H9 (cell line): ENCODE measurements at regions not wholly inside any gene's neighbourhood (a gene's known extent, or its start where the extent isn't known, plus 50 kb on each side); places are given as distances from the start of the nearest gene placed in this dataset.

Experiments
- DNase-seq: peaks from one replicate; pipeline ENCODE4 v3.0.0-alpha.2; 2017
- H2AFZ ChIP-seq: one replicate; pipeline ENCODE4 v1.6.1; 2013; ENCODE audit warnings: mild to moderate bottlenecking, low read length, control low read depth, moderate library complexity
- H2AK5ac ChIP-seq: 2 replicates; pipeline ENCODE4 v1.6.1; 2013; ENCODE audit warnings: low read length, control low read depth, mixed read lengths; ENCODE audit not compliant: insufficient read length
- H2BK120ac ChIP-seq: one replicate; pipeline ENCODE4 v1.6.1; 2013; ENCODE audit warnings: low read depth, mild to moderate bottlenecking, low read length, control low read depth, inconsistent platforms; ENCODE audit not compliant: poor library complexity, severe bottlenecking
- H2BK12ac ChIP-seq: 2 replicates; pipeline ENCODE4 v1.6.1; 2013; ENCODE audit warnings: low read length, control low read depth, mixed read lengths, low read depth; ENCODE audit not compliant: insufficient read length
- H2BK15ac ChIP-seq: 2 replicates; pipeline ENCODE4 v1.6.1; 2013; ENCODE audit warnings: low read depth, low read length, control low read depth
- H2BK20ac ChIP-seq: one replicate; pipeline ENCODE4 v1.6.1; 2013; ENCODE audit warnings: low read depth, mild to moderate bottlenecking, low read length, control low read depth, inconsistent platforms; ENCODE audit not compliant: poor library complexity, severe bottlenecking
- H2BK5ac ChIP-seq: 2 replicates; pipeline ENCODE4 v1.6.1; 2013; ENCODE audit warnings: low read length, control low read depth, mixed read lengths; ENCODE audit not compliant: insufficient read length
- H3K14ac ChIP-seq: 2 replicates; pipeline ENCODE4 v1.6.1; 2013; ENCODE audit warnings: low read length, control low read depth; ENCODE audit not compliant: insufficient read depth
- H3K18ac ChIP-seq: 2 replicates; pipeline ENCODE4 v1.6.1; 2013; ENCODE audit warnings: low read depth, mild to moderate bottlenecking, mixed read lengths, low read length, control low read depth; ENCODE audit not compliant: insufficient read length
- H3K23ac ChIP-seq: 2 replicates; pipeline ENCODE4 v1.6.1; 2013; ENCODE audit warnings: low read length, control low read depth, mixed read lengths, low read depth; ENCODE audit not compliant: insufficient read length
- H3K23me2 ChIP-seq: 2 replicates; pipeline ENCODE4 v1.6.1; 2013; ENCODE audit warnings: low read depth, mild to moderate bottlenecking, mixed read lengths, low read length, control low read depth; ENCODE audit not compliant: insufficient read length, poor library complexity, severe bottlenecking
- H3K27ac ChIP-seq: 2 replicates; pipeline ENCODE4 v1.5.1; 2013; ENCODE audit warnings: low read length, control low read depth, mixed read lengths, low read depth; ENCODE audit not compliant: insufficient read length
- H3K27me3 ChIP-seq: 2 replicates; pipeline ENCODE4 v1.6.1; 2013; ENCODE audit warnings: low read length, control low read depth, inconsistent platforms; ENCODE audit not compliant: insufficient read depth
- H3K4ac ChIP-seq: 2 replicates; pipeline ENCODE4 v1.6.1; 2013; ENCODE audit warnings: low read depth, mild to moderate bottlenecking, control low read depth, inconsistent platforms, low read length, moderate library complexity
- H3K4me1 ChIP-seq: 2 replicates; pipeline ENCODE4 v1.6.1; 2013; ENCODE audit warnings: low read length, control low read depth, inconsistent platforms; ENCODE audit not compliant: insufficient read depth
- H3K4me2 ChIP-seq: 2 replicates; pipeline ENCODE4 v1.6.1; 2013; ENCODE audit warnings: low read length, control low read depth, mixed read lengths; ENCODE audit not compliant: insufficient read length, insufficient read depth
- H3K56ac ChIP-seq: 2 replicates; pipeline ENCODE4 v1.6.1; 2013; ENCODE audit warnings: low read depth, mild to moderate bottlenecking, mixed read lengths, low read length, control low read depth; ENCODE audit not compliant: insufficient read length
- H3K79me1 ChIP-seq: 2 replicates; pipeline ENCODE4 v1.6.1; 2013; ENCODE audit warnings: low read depth, mild to moderate bottlenecking, moderate library complexity, low read length, control low read depth, inconsistent platforms; ENCODE audit not compliant: insufficient read depth, poor library complexity, severe bottlenecking
- H3K79me2 ChIP-seq: 2 replicates; pipeline ENCODE4 v1.6.1; 2013; ENCODE audit warnings: low read length, control low read depth, inconsistent platforms; ENCODE audit not compliant: insufficient read depth
- H3K9ac ChIP-seq: 2 replicates; pipeline ENCODE4 v1.6.1; 2013; ENCODE audit warnings: low read length, control low read depth, mixed read lengths; ENCODE audit not compliant: insufficient read length; ENCODE audit errors: extremely low read depth
- H3K9me3 ChIP-seq: one replicate; pipeline ENCODE4 v1.6.1; 2013; ENCODE audit warnings: low read depth, low read length, inconsistent platforms; ENCODE audit not compliant: control insufficient read depth
- H3T11ph ChIP-seq: one replicate; pipeline ENCODE4 v1.6.1; 2013; ENCODE audit warnings: mild to moderate bottlenecking, low read length, control low read depth, inconsistent platforms
- H4K20me1 ChIP-seq: one replicate; pipeline ENCODE4 v1.6.1; 2013; ENCODE audit not compliant: control insufficient read depth, insufficient read length, insufficient read depth
- H4K5ac ChIP-seq: 2 replicates; pipeline ENCODE4 v1.6.1; 2013; ENCODE audit warnings: low read depth, mild to moderate bottlenecking, mixed read lengths, low read length, control low read depth; ENCODE audit not compliant: insufficient read length
- H4K8ac ChIP-seq: replicated peaks from 2 replicates; pipeline ENCODE4 v1.6.1; 2013; ENCODE audit warnings: low read length, control low read depth, mixed read lengths, low read depth; ENCODE audit not compliant: insufficient read length
- H4K91ac ChIP-seq: 2 replicates; pipeline ENCODE4 v1.6.1; 2013; ENCODE audit warnings: low read depth, mild to moderate bottlenecking, moderate library complexity, mixed read lengths, low read length, control low read depth; ENCODE audit not compliant: insufficient read length
- H3K27ac Mint-ChIP-seq, 3 experiments: 2 replicates in 2 of 3; 3 replicates in 1 of 3; pipeline ENCODE4 v1.8.0; 2020 to 2021; ENCODE audit warnings: mixed read lengths in 3 of 3, mild to moderate bottlenecking in 1 of 3, moderate library complexity in 1 of 3
- H3K27me3 Mint-ChIP-seq: 2 replicates; pipeline ENCODE4 v1.8.0; 2021; ENCODE audit warnings: low read depth, mild to moderate bottlenecking, moderate library complexity, mixed read lengths
- H3K36me3 Mint-ChIP-seq, 3 experiments: 2 replicates in 2 of 3; 3 replicates in 1 of 3; pipeline ENCODE4 v1.8.0; 2020 to 2021; ENCODE audit warnings: low read depth in 3 of 3, mixed read lengths in 3 of 3; ENCODE audit not compliant: insufficient read depth in 1 of 3
- H3K4me1 Mint-ChIP-seq, 2 experiments: 2 replicates each; pipeline ENCODE4 v1.8.0; 2020; ENCODE audit warnings: mixed read lengths in 2 of 2
- H3K4me3 Mint-ChIP-seq, 2 experiments: 2 replicates in 1 of 2; 3 replicates in 1 of 2; pipeline ENCODE4 v1.8.0; 2020 to 2021; ENCODE audit warnings: mild to moderate bottlenecking in 2 of 2, mixed read lengths in 2 of 2, moderate library complexity in 1 of 2
- H3K9me3 Mint-ChIP-seq, 2 experiments: 2 replicates in 1 of 2; 3 replicates in 1 of 2; pipeline ENCODE4 v1.8.0; 2020; ENCODE audit warnings: mild to moderate bottlenecking in 2 of 2, mixed read lengths in 2 of 2, moderate library complexity in 1 of 2
- WGBS: extraction: QIAGEN DNeasy Blood & Tissue Kit; methylation state at CpG from one replicate; pipeline ENCODE4 v1.1.7; 2013; ENCODE audit warnings: missing lambda C conversion rate, low lambda C conversion rate, mixed read lengths; ENCODE audit not compliant: insufficient read length; ENCODE audit errors: extremely low coverage; 5-methylcytosine and 5-hydroxymethylcytosine counted together
- TF ChIP-seq, protein P1 (sequence below): fragments of 200-600 bp; sonication (generic); conservative IDR thresholded peaks from 3 replicates; pipeline ENCODE4 v1.8.0; 2021; ENCODE audit warnings: antibody characterized with exemption, mild to moderate bottlenecking

DNA sequence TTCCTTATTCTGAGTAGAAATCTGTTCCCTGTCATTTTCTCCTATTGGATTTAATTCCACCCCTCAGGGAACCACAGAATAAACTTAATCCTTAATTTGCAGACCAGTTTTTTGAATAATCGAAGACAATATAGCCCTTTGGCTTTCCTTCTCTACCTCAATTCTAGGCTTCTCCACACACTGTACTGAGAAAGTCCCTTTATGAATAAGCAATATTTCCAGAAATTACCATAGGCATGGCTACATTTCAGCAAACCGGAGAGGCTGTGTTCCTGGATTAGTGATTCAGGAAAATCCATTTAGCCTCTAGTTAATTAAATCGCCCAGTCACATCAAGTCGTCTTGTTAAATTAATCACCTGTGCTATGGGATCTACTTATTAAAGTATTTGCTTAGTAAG, 125.1 kb downstream of the ANAPC4 start:
- H2BK120ac ChIP-seq = no peak overlapping the region
- H3K27ac Mint-ChIP-seq = no peak overlapping the region

More for the DNA sequence above, 125.1 kb downstream of the ANAPC4 start:
- Histone ChIP-seq H3K27ac (no peak overlapping the region), H3K27me3 (no peaks in the 10 kb centered on the region), H2BK15ac (no peak overlapping the region), H3K18ac (no peak overlapping the region), H3T11ph (no peak overlapping the region), H3K23me2 (no peaks in the 10 kb centered on the region), H3K4me1 (no peaks in the 10 kb centered on the region), H3K4me2 (no peak overlapping the region), H4K5ac (no peak overlapping the region), H3K79me1 (no peaks in the 10 kb centered on the region), H2AK5ac (no peak overlapping the region), H4K91ac (no peak overlapping the region), H3K23ac (no peak overlapping the region), H3K56ac (no peak overlapping the region), H4K20me1 (no peaks in the 10 kb centered on the region), H2AFZ (no peak overlapping the region), H2BK20ac (no peak overlapping the region), H2BK12ac (no peak overlapping the region), H3K4ac (no peak overlapping the region), H3K79me2 (no peaks in the 10 kb centered on the region), H3K9ac (no peak overlapping the region), H4K8ac (no peak overlapping the region), H2BK5ac (no peak overlapping the region), H3K9me3 (no peaks in the 10 kb centered on the region), H3K14ac (no peak overlapping the region)
- Mint-ChIP-seq H3K27me3 (peaks cover 6% of the 10 kb centered on the region), H3K9me3 (no peaks in the 10 kb centered on the region; a peak in 1 of 5 replicates), H3K4me3 (no peak overlapping the region), H3K4me1 (no peaks in the 10 kb centered on the region), H3K36me3 (no peaks in the 10 kb centered on the region; a peak in 1 of 7 replicates)
- DNase-seq = no peak
- WGBS = no CpG with 5 or more reads among the region's 4 CpGs
- TF ChIP-seq, protein P1, sequence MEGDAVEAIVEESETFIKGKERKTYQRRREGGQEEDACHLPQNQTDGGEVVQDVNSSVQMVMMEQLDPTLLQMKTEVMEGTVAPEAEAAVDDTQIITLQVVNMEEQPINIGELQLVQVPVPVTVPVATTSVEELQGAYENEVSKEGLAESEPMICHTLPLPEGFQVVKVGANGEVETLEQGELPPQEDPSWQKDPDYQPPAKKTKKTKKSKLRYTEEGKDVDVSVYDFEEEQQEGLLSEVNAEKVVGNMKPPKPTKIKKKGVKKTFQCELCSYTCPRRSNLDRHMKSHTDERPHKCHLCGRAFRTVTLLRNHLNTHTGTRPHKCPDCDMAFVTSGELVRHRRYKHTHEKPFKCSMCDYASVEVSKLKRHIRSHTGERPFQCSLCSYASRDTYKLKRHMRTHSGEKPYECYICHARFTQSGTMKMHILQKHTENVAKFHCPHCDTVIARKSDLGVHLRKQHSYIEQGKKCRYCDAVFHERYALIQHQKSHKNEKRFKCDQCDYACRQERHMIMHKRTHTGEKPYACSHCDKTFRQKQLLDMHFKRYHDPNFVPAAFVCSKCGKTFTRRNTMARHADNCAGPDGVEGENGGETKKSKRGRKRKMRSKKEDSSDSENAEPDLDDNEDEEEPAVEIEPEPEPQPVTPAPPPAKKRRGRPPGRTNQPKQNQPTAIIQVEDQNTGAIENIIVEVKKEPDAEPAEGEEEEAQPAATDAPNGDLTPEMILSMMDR = no peak
